Activated CD4-positive, alpha-beta T cell treated with anti-CD3 and anti-CD28 coated beads, Interleukin-2, amount 10 ng/mL, durations not matched to agents 24 days and 14 days (primary cell): ENCODE measurements at regions not wholly inside any gene's neighbourhood (a gene's known extent, or its start where the extent isn't known, plus 50 kb on each side); places are given as distances from the start of the nearest gene placed in this dataset.

Experiments used
- DNase-seq: peaks from one replicate; pipeline ENCODE4 v3.0.0; 2022
- H3K27ac Mint-ChIP-seq: one replicate; pipeline ENCODE4 v1.8.0; 2022; ENCODE audit warnings: mild to moderate bottlenecking, mixed read lengths
- H3K27me3 Mint-ChIP-seq: one replicate; pipeline ENCODE4 v1.8.0; 2022; ENCODE audit warnings: mixed read lengths
- H3K36me3 Mint-ChIP-seq: one replicate; pipeline ENCODE4 v1.8.0; 2022; ENCODE audit warnings: low read depth, mild to moderate bottlenecking, mixed read lengths
- H3K4me1 Mint-ChIP-seq: one replicate; pipeline ENCODE4 v1.8.0; 2021; ENCODE audit warnings: mixed read lengths
- H3K4me3 Mint-ChIP-seq: one replicate; pipeline ENCODE4 v1.8.0; 2022; ENCODE audit warnings: mild to moderate bottlenecking, moderate library complexity, mixed read lengths
- H3K9me3 Mint-ChIP-seq: one replicate; pipeline ENCODE4 v1.8.0; 2021; ENCODE audit warnings: mixed read lengths
- intact Hi-C: fragments of 100-400 bp; cut with micrococcal nuclease; formaldehyde crosslinking; loops from one replicate; pipeline ENCODE4 v1.15.1; 2023

DNA sequence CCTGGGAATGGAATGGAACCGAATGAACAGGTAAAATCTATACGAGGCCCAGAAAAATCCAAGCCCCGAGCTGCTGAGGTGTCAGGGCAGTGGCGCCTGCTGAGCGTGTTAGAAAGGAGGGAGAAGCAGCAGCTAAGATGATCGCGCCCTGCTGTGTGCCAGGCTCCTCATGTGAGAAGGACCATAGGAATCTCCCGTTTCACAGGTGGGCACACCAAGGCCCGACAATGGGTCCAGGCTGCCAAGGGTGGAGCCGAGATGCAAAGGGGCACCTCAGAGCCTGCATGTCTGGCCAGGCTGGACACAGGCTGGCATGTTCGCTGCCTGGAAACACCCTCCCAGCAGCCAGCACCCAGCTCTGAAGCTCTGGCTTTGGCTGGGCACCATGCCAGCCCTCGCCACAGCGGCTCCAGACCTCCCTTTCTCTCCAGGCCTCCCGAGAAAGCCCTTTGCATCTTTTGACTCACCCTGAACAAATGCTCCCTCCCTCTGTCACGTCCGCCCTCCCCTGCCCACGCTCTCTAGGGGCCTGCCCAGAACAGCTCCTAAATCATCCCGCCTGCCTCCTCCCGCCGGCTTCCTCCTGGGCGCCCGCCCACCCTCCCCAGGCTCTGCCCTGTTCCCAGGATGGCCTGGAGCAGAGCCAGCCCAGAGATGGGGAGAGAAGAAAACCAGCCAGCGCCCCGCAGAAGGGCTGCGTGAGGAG, 217.8 kb upstream of the GSE1 start:
- DNase-seq, result no peak
- Mint-ChIP-seq H3K36me3 (no peaks in the 10 kb centered on the region), H3K4me1 (no peaks in the 10 kb centered on the region), H3K4me3 (no peak overlapping the region), H3K27ac (no peak overlapping the region), H3K9me3 (no peaks in the 10 kb centered on the region), H3K27me3 (no peaks in the 10 kb centered on the region)
- intact Hi-C loops, result no loop called here

DNA sequence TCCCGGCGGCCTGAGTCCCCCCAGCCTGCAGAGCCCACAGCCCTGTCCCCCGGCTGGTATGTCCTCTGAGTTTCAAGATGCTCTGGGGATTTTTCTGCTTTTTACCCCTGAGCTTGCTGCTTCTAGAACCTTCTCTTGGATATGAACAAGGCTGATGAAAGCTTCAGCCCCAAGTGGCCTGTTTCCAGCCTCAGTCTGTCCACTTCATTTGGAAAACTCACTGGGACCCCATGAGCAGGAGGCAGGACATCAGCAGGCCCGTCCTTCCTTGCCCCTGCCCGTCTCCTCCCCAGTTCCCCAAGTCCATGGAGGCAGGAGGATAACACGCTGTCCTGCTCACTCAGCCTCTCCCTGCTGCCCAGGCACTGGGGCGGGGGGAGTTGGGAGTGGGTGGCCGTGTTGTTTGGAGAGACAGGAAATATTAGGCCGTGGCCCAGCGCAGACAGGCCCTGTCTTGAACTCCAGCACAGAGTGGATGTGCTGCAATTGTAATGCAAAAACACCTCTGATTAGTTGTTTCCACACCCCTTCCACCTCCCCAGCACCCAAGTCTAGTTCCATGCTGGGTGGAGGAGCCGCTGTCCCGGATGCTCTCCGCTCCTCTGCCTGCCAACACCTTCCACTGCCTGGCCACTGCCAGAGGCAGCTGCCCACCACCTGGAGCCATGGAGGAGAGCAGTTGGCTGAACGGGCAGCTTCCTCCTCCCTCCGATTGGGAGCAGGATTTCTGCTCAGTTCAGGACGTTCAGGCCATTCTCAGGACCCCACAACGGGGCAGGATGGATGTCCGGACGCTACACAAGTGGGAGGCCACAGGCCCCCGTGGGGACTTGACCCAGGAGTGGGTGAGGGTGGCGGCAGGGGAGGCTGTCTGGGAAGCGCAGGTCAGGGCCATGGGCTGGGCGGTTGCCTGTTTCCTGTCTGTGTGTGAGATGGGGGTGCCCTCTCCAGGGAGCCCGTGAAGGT, 216.9 kb upstream of the GSE1 start:
- no peak for DNase-seq
- intact Hi-C loops, result no loop called here
- Mint-ChIP-seq H3K27ac (no peak overlapping the region), H3K36me3 (no peaks in the 10 kb centered on the region), H3K4me3 (no peak overlapping the region), H3K9me3 (no peaks in the 10 kb centered on the region), H3K4me1 (no peaks in the 10 kb centered on the region), H3K27me3 (no peaks in the 10 kb centered on the region)

DNA sequence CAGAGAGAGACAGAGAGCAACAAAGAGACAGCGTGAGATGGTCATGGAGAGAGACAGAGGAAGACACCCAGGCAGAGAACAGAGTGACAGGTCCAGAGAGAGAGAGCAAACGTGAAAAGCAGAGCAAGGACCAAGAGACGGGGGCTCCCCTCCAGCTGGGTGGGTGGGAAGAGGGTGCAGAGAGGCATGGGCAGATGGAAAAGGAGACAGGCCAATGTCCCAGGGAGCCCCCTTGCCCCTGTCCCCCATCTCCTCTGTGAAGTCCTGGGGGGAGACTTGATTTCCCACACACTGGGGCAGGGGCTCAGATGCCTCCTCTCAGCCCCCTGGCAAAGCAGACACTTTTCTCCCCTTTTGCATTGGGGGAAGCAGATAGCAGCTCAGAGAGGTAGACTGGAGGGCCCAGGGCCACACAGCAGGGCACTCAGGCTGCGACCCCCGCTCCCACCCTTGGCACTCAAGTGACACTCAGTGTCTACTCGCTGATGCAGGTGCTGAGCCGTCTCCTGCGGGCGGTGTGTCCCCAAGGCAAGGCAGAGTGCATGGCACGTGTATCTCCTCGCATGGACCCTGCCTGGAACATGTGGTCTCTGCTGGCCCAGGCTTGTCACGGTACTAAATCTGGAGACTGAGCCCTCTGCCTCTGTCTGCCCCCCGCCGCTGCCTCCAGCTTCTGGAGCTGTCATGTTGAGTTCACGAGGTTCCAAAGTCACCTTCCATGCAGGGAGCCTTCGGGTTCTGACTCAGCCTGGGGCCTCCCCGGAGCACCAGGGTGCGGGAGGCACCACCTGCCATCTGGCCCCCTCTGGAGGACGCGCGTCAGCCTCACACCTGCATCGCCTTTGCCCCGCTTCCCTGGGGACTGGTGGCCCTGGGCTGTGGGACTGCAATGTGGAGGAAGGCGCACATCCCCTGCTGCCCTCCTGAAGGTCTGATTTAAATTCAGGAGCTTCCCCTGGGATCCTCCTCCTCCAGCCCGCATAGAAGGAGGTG, 215.9 kb upstream of the GSE1 start:
- no peak overlapping the region for H3K27ac Mint-ChIP-seq
- H3K27me3 Mint-ChIP-seq, result no peaks in the 10 kb centered on the region
- intact Hi-C loops, result no loop called here
- H3K4me1 Mint-ChIP-seq, result no peaks in the 10 kb centered on the region
- H3K9me3 Mint-ChIP-seq, result no peaks in the 10 kb centered on the region
- H3K36me3 Mint-ChIP-seq, result no peaks in the 10 kb centered on the region
- H3K4me3 Mint-ChIP-seq, result no peak overlapping the region
- DNase-seq, result no peak

DNA sequence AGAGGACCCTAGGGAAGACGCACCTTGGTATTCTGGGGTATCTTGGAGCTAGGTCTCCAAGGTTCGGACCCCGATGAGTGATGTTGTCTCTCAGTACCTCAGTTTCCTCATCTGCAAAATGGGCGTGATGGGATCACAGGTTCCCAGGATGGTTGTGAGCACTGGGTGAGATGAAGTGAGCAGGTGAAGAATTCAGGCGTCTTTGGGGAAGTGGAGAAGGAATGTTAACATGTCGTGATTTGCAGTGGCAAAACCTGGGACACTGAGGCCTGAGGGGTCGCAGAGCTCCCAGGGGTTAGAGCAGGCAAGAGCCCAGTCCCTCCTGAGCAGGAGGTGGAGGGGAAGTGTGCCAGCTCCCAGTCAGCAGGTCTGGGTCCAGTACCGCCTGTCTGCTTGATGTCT, 215.1 kb upstream of the GSE1 start:
- H3K4me3 Mint-ChIP-seq, result no peak overlapping the region
- no peak for DNase-seq
- intact Hi-C loops, result no loop called here
- H3K27me3 Mint-ChIP-seq, result no peaks in the 10 kb centered on the region
- no peak overlapping the region for H3K27ac Mint-ChIP-seq
- no peaks in the 10 kb centered on the region for H3K9me3 Mint-ChIP-seq
- H3K36me3 Mint-ChIP-seq, result no peaks in the 10 kb centered on the region
- H3K4me1 Mint-ChIP-seq, result no peaks in the 10 kb centered on the region

DNA sequence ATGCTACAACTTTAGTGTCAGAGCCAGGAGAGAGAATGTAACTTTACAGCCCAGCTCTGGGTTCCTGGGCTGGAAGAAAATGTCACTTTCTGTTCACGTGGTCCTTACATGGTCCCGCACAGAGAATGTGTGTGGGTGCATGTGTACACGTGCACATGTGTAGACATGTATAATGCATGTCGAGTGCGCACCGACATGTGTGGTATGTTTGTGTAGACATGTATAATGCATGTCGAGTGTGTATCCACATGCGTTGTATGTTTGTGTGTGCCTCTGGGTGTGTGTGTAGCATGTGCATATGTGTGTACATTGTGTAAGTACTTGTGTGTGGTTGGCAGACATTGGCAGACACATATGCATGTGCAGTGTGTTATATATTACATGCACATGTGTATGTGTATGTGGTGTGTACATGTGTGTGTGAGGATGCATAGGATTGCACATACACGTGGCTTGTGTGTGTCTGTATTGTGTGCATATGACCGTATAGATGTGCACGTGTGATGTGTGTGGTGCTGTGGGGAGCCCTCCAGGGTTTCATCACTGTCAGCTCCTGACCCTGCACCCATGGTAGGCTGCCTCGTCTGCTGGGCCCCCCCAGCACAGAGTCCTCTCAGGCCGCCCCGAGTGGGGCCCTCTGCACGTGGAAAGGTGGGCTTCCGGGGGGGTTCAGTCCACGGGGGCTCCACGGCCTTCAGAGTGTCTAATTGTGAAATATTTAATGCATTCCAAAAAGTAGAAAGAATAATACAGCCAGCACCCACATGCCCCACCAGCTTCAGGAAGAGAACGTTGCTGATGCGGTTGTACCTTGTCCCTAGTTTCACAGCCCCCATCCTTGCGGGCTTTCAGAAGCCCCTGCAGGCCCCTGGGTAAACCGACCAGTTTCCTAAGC, 214.2 kb upstream of the GSE1 start:
- DNase-seq, result no peak
- no peaks in the 10 kb centered on the region for H3K36me3 Mint-ChIP-seq
- intact Hi-C loops, result no loop called here
- no peaks in the 10 kb centered on the region for H3K27me3 Mint-ChIP-seq
- no peaks in the 10 kb centered on the region for H3K9me3 Mint-ChIP-seq
- H3K4me3 Mint-ChIP-seq, result no peak overlapping the region
- no peaks in the 10 kb centered on the region for H3K4me1 Mint-ChIP-seq
- H3K27ac Mint-ChIP-seq, result no peak overlapping the region

DNA sequence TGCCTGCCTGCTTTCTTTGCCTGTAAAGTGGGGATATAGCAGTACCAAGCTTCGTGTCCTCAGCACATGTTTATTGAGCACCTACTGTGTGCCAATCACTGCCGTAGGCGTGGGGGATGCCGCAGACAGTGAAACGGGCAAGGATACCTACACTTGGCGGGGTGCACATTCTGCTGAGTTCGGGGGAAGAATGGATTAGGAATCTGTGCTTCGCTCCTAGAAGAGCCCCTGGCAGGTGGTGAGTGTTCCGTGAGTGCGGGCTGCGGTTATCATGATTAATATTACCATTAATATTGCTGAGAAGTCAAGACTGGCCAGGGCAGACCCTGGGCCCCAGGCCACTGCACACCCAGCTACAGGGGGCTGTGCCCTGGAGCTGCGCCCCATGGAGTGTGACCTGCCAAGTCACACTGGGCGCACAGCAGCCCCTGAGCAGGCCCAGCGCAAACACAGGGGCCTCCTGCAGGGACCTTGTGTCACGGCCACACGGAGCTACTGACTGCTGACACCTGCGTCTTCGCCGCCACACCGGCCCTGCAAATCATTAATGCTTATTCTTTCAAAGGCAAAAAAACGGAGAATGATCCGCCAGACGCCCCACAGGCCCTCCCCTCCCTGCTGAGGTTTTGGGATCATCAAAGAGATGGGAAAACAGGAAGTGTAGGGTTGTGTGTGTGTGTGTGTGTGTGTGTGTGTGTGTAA, 213.4 kb upstream of the GSE1 start:
- Mint-ChIP-seq H3K4me3 (no peak overlapping the region), H3K4me1 (no peaks in the 10 kb centered on the region), H3K36me3 (no peaks in the 10 kb centered on the region), H3K9me3 (no peaks in the 10 kb centered on the region), H3K27me3 (no peaks in the 10 kb centered on the region), H3K27ac (no peak overlapping the region)
- intact Hi-C loops, result no loop called here
- DNase-seq, result no peak

DNA sequence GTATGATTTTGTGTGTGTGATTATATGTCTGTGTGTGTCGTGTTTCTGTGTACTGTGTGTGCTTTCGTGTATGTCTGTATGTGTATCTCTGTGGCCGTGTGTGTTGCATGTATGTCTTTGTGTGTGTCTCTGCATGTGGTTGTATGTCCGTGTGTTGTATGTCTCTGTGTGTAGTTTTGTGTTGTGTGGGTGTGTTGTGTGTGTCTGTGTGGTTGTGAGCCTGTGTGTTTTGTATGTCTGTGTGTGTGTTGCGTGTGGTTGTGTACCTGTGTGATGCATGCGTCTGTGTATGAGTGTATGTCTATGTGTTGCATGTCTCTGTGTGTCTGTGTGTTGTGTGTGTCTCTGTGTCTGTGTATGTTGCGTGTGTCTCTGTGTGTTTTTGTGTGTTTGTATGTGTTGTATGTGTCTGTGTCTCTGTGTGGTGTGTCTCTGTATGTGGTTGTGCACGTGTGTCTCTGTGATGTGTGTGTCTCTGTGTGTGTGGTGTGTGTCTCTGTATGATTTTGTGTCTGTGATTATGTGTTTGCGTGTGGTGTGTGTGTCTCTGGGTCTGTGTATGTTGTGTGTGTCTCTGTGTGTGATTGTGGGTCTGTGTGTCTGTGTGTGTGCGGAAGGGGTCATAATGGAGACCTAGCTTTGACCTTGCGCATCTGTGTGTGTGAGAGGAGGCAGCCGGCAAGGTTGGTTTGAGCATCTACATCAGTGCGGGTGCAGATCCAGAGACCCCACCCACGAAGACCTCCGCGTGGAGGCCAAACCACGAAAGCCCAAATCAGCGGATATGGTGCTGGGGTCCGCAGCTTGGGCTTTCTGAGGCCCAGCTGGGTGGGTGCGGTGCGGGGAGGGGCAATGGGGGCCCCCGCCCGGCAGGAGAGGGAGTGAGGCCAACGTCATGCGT, 212.6 kb upstream of the GSE1 start:
- Mint-ChIP-seq H3K27me3 (no peaks in the 10 kb centered on the region), H3K27ac (no peak overlapping the region)
- DNase-seq, result no peak

DNA sequence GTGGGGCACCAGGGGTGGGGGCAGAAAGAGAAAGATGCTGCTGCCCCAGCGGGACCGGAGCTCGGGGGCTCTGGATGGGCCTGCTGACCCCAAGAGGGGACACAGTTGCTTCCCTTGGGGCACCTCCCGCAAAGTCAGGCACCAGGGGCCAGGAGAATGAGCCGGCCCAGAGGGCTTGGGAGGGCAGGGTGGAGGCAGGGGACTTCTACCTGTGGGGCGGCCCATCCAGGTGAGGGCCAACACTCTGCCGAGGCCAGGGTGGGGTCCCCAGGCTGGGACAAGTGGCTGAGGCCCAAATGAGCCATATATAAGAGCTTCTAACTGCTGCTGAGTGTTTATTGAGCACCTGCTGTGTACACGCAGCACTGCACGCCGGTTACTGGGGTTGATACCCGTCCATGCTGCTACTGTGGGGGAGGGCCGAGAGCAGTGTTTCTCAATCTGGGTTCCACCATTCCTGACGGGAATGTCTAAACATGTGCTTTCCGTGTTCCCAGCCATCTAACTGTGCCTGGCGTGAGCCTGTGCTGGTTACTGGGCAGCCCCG, 211.7 kb upstream of the GSE1 start:
- H3K9me3 Mint-ChIP-seq, result no peaks in the 10 kb centered on the region
- no peaks in the 10 kb centered on the region for H3K36me3 Mint-ChIP-seq
- no peak overlapping the region for H3K4me3 Mint-ChIP-seq
- intact Hi-C loops, result no loop called here
- no peak overlapping the region for H3K27ac Mint-ChIP-seq
- no peaks in the 10 kb centered on the region for H3K4me1 Mint-ChIP-seq
- DNase-seq, result no peak
- no peaks in the 10 kb centered on the region for H3K27me3 Mint-ChIP-seq

More for the DNA sequence above, 212.6 kb upstream of the GSE1 start:
- intact Hi-C loops, result no loop called here
- H3K9me3 Mint-ChIP-seq, result no peaks in the 10 kb centered on the region
- H3K4me1 Mint-ChIP-seq, result no peaks in the 10 kb centered on the region
- H3K4me3 Mint-ChIP-seq, result no peak overlapping the region
- H3K36me3 Mint-ChIP-seq, result no peaks in the 10 kb centered on the region

DNA sequence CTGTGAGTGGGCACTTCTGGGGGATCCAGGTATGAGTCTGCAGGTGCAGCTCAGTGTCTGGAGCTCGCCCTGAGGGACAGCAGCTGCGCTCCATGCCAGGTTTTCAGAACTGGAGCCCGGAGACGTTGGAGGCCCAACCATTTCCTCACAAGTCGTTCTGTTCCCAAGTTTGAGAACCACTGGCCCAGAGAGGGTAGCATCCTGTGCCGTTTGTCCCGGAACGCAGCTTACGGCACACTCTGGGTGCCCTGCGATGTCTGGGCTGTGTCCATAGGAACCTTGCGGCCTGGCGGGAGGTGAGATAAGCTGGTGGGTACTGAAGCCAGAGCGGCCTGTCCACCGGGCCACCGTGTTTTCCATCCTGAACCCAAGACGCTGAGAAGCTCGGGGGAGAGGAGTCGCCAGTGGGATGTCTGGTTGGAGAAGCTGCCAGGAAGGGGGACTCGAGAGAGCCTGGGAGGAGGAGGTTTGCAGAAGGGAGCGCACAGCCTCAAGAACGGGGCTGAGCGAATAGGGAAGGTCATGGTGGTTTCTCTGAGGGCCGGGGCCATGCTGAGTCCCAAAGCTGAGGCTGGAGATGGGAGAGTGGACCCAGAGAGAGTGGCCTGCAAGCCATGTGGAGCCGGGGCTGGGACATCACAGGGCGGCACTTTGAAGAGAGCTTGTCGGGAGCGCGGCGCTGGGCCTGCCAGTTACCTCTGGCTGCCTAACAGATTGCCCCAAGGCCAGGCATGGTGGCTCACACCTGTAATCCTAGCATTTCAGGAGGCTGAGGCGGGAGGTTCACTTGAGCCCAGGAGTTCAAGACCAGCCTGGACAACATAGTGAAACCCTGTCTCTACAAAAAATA, 211.0 kb upstream of the GSE1 start:
- H3K9me3 Mint-ChIP-seq, result no peaks in the 10 kb centered on the region
- intact Hi-C loops, result no loop called here
- no peak overlapping the region for H3K27ac Mint-ChIP-seq
- H3K27me3 Mint-ChIP-seq, result no peaks in the 10 kb centered on the region
- no peak overlapping the region for H3K4me3 Mint-ChIP-seq
- no peaks in the 10 kb centered on the region for H3K4me1 Mint-ChIP-seq
- DNase-seq, result no peak
- no peaks in the 10 kb centered on the region for H3K36me3 Mint-ChIP-seq

DNA sequence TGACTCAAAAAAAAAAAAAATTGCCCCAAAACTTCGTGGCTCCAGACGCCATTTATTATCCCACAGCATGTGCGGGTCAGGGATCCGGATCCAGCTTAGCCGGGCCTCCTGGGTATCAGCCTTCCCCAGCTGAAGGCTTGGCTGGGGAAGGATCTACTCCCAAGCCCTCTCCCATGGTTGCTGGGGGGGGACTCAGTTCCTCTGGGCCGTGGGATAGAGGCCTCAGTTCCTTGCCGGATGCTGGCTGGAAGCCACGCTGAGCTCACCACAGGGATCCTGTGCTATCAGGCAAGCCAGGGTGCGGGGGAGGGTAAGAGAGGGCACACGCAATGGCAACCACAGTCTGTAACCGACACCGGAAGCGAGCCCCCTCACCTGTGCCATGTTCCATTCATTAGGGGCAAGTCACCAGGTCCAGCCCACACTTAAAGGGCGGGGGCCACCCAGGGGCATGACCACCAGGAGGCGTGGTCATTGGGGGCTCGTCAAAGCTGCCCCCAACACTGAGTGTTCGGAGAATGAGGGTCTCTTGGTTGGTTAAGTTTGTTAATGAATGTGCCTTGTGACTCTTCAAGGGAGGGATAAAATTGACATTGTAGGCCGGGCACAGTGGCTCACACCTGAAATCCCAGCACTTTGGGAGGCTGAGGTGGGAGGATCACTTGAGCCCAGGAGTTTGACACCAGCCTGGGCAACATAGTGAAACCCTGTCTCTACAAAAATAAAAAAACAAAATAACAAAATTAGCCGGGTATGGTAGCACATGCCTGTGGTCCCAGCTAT, 210.0 kb upstream of the GSE1 start:
- H3K36me3 Mint-ChIP-seq, result no peaks in the 10 kb centered on the region
- no peak overlapping the region for H3K27ac Mint-ChIP-seq
- no peak for DNase-seq
- no peaks in the 10 kb centered on the region for H3K9me3 Mint-ChIP-seq
- H3K27me3 Mint-ChIP-seq, result no peaks in the 10 kb centered on the region
- no peak overlapping the region for H3K4me3 Mint-ChIP-seq
- intact Hi-C loops, result no loop called here
- H3K4me1 Mint-ChIP-seq, result no peaks in the 10 kb centered on the region
